ENCODE measurements at regions not wholly inside any gene's neighbourhood (a gene's known extent, or its start where the extent isn't known, plus 50 kb on each side); places are given as distances from the start of the nearest gene placed in this dataset.

DNA sequence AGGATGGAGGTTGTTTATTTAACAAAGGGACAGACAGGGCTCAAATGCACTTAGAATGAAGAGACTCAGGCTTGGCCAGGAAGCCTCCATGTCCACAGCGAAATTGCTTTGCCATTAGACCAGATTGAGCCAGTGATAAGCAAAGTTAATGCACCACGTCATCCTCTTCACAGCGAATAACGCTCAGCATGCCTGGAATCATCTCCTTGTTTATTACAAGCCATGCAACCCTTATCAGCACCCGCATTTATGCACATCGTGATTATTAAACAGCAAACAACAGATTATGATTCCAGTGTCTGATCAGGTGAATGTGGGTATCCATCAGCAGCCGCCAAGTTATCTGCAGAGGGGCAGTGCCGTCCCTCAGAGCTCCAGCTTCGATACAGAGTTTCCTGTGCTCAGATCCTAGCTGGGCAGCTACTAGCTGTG lies 175.0 kb upstream of the TMEM132C start:
- no peak for DNase-seq (ENCODE audit: low spot score)
- no peaks in the 10 kb centered on the region for H3K36me3 ChIP-seq
- TF ChIP-seq, protein P1, sequence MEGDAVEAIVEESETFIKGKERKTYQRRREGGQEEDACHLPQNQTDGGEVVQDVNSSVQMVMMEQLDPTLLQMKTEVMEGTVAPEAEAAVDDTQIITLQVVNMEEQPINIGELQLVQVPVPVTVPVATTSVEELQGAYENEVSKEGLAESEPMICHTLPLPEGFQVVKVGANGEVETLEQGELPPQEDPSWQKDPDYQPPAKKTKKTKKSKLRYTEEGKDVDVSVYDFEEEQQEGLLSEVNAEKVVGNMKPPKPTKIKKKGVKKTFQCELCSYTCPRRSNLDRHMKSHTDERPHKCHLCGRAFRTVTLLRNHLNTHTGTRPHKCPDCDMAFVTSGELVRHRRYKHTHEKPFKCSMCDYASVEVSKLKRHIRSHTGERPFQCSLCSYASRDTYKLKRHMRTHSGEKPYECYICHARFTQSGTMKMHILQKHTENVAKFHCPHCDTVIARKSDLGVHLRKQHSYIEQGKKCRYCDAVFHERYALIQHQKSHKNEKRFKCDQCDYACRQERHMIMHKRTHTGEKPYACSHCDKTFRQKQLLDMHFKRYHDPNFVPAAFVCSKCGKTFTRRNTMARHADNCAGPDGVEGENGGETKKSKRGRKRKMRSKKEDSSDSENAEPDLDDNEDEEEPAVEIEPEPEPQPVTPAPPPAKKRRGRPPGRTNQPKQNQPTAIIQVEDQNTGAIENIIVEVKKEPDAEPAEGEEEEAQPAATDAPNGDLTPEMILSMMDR (IDR thresholded peaks at IDR 0.05), result no peak
- TF ChIP-seq POLR2AphosphoS5 (IDR thresholded peaks at IDR 0.05) (no peak), POLR2A (IDR thresholded peaks at IDR 0.05) (no peak)
- intact Hi-C loops (cut with DNase I), result no loop called here
- H3K4me3 ChIP-seq, result no peak overlapping the region
- no peaks in the 10 kb centered on the region for H3K9me3 ChIP-seq
- no peaks in the 10 kb centered on the region for H3K27me3 ChIP-seq (replicated peaks; ENCODE audit: insufficient read depth)
- WGBS, result 29% methylated on average over 9 of the region's 9 CpGs
- no peaks in the 10 kb centered on the region for H3K4me1 ChIP-seq (replicated peaks)
- no peak overlapping the region for H3K27ac ChIP-seq

DNA sequence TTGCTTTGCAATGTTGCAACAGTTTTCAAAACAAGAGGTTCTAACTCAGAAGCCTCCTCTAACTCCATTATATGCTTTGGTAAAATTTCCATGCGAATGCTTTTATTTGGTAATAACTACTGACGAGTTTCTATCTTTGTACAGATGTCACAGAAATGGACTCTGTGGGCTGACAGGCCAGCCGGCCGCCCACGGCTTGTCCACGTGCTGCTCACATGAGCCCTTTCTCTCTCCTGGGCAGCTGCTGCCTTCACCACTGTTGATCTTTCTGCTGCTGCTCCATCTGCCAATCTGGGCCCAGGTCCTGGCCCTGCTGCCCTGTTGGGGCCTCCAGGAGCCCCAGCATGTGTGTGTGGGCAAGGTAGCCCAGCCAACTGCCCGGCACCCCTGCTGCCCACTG lies 168.2 kb upstream of the TMEM132C start:
- 76% methylated on average over 7 of the region's 7 CpGs for WGBS

DNA sequence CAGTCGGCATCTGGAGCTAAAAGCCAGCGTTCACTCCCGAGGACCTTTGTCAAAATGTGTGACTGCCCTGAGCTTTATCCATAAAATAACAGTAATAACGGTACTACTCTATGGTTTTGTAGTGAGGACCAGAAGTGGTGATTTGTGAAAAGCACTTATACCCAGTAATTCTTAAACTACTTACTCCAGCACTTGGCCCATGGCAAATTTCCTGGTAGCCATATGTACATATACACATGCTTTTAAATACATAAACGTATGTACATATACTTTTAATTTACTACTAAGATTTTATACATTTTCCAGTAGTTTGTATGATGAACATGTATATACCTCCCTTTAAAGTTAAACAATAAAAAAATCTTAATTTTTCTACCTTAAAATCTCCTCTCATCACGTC lies 163.8 kb upstream of the TMEM132C start:
- TF ChIP-seq POLR2AphosphoS5 (IDR thresholded peaks at IDR 0.05) (no peak), POLR2A (IDR thresholded peaks at IDR 0.05) (no peak)
- TF ChIP-seq, protein P1 (IDR thresholded peaks at IDR 0.05), result no peak
- H3K36me3 ChIP-seq, result no peaks in the 10 kb centered on the region
- H3K4me3 ChIP-seq, result no peak overlapping the region
- intact Hi-C loops (cut with DNase I), result no loop called here
- no peak for DNase-seq (ENCODE audit: low spot score)
- no peak overlapping the region for H3K27ac ChIP-seq
- no peaks in the 10 kb centered on the region for H3K4me1 ChIP-seq (replicated peaks)
- 78% methylated on average over 6 of the region's 6 CpGs for WGBS
- no peaks in the 10 kb centered on the region for H3K9me3 ChIP-seq
- no peaks in the 10 kb centered on the region for H3K27me3 ChIP-seq (replicated peaks; ENCODE audit: insufficient read depth)

More for the DNA sequence above, 168.2 kb upstream of the TMEM132C start:
- H3K27me3 ChIP-seq (replicated peaks; ENCODE audit: insufficient read depth), result no peaks in the 10 kb centered on the region
- intact Hi-C loops (cut with DNase I), result no loop called here
- no peak overlapping the region for H3K27ac ChIP-seq
- H3K4me1 ChIP-seq (replicated peaks), result no peaks in the 10 kb centered on the region
- no peak overlapping the region for H3K4me3 ChIP-seq
- H3K9me3 ChIP-seq, result no peaks in the 10 kb centered on the region
- no peak for TF ChIP-seq POLR2A (IDR thresholded peaks at IDR 0.05)
- TF ChIP-seq, protein P1 (IDR thresholded peaks at IDR 0.05), result no peak
- TF ChIP-seq POLR2AphosphoS5 (IDR thresholded peaks at IDR 0.05), result no peak
- no peak for DNase-seq (ENCODE audit: low spot score)
- no peaks in the 10 kb centered on the region for H3K36me3 ChIP-seq

DNA sequence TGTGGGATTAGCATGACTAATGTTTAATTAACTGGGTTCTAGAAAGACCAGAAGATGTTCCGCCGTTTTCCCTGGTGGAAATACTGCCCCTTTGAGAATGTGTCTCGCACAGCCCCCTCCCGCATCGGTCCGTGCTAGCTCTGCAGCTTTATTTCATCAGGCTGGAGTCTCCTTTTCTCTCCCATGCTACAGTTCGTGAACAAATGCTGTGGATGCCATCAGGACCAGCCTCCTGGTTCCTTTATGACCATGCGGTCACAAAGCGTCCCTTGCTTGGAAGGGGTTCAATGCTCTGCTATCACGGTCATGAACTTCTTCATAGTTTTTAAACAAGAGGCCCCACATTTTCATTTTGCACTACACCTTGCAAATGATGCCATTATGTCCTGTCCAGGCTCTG lies 157.7 kb upstream of the TMEM132C start:
- no peaks in the 10 kb centered on the region for H3K9me3 ChIP-seq
- no peak for DNase-seq (ENCODE audit: low spot score)
- TF ChIP-seq POLR2A (IDR thresholded peaks at IDR 0.05) (no peak), POLR2AphosphoS5 (IDR thresholded peaks at IDR 0.05) (no peak)
- TF ChIP-seq, protein P1 (IDR thresholded peaks at IDR 0.05), result no peak
- intact Hi-C loops (cut with DNase I), result no loop called here
- H3K4me3 ChIP-seq, result no peak overlapping the region
- no peak overlapping the region for H3K27ac ChIP-seq
- WGBS, result 90% methylated on average over 10 of the region's 10 CpGs
- H3K36me3 ChIP-seq, result no peaks in the 10 kb centered on the region
- no peaks in the 10 kb centered on the region for H3K4me1 ChIP-seq (replicated peaks)
- H3K27me3 ChIP-seq (replicated peaks; ENCODE audit: insufficient read depth), result no peaks in the 10 kb centered on the region

- Histone ChIP-seq H3K4me3 (no peak overlapping the region), H3K4me1 (replicated peaks) (no peaks in the 10 kb centered on the region), H3K9me3 (no peaks in the 10 kb centered on the region), H3K27ac (no peak overlapping the region), H3K27me3 (replicated peaks; ENCODE audit: insufficient read depth) (no peaks in the 10 kb centered on the region), H3K36me3 (no peaks in the 10 kb centered on the region)
- WGBS, result 88% methylated on average over 12 of the region's 12 CpGs
- intact Hi-C loops (cut with DNase I), result no loop called here
- no peak for DNase-seq (ENCODE audit: low spot score)
- TF ChIP-seq, protein P1 (IDR thresholded peaks at IDR 0.05), result no peak
Observed at GRCh38 chr12:128109636-128110035, 157.3 kb upstream of the TMEM132C start.

Data from prostate gland (tissue), 2 donors.